C4-2B (cell line): ENCODE measurements at regions not wholly inside any gene's neighbourhood (a gene's known extent, or its start where the extent isn't known, plus 50 kb on each side); places are given as distances from the start of the nearest gene placed in this dataset.

Source experiments
- CTCF ChIP-seq: fragments of 450-650 bp; conservative IDR thresholded peaks from 2 replicates; pipeline ENCODE4 v1.5.1; 2017; ENCODE audit warnings: mild to moderate bottlenecking
- ZFX ChIP-seq: fragments of 450-650 bp; IDR thresholded peaks from 2 replicates; pipeline ENCODE4 v1.6.1; 2017

- TF ChIP-seq CTCF (peak; percentile 96), ZFX (no peak)
Observed at GRCh38 chr3:14261229-14261628, 82.6 kb downstream of the LSM3 start.
